Bronchial epithelial cell (primary cell): ENCODE measurements at regions not wholly inside any gene's neighbourhood (a gene's known extent, or its start where the extent isn't known, plus 50 kb on each side); places are given as distances from the start of the nearest gene placed in this dataset.

Source experiments
- DNase-seq: peaks from one replicate; pipeline ENCODE4 v3.0.0-alpha.2; 2010; ENCODE audit warnings: low read depth
- FAIRE-seq: peaks from 2 replicates; lab custom pipeline; 2011; peaks lifted over from hg19 to GRCh38; lab: Jason Lieb, UNC
- H3K27me3 ChIP-seq: 2 replicates; pipeline ENCODE4 v1.5.1; 2011; ENCODE audit warnings: low read length; ENCODE audit not compliant: control insufficient read depth, insufficient read depth
- H3K36me3 ChIP-seq: 2 replicates; pipeline ENCODE4 v1.5.1; 2011; ENCODE audit warnings: low read length; ENCODE audit not compliant: control insufficient read depth, insufficient read depth
- H3K4me3 ChIP-seq: 2 replicates; pipeline ENCODE4 v1.5.1; 2011; ENCODE audit warnings: mild to moderate bottlenecking, low read depth, low read length, control low read depth
- CTCF ChIP-seq: IDR thresholded peaks from 2 replicates; pipeline ENCODE4 v1.5.1; 2011; ENCODE audit warnings: mild to moderate bottlenecking, moderate library complexity, low read length, control low read depth, inconsistent platforms; ENCODE audit not compliant: insufficient read depth, severe bottlenecking

- FAIRE-seq: no peak
Observed at GRCh38 chr2:78778756-78779510, 246.6 kb upstream of the REG3G start.

GRCh38 chr2:78779761-78780160, 245.7 kb upstream of the REG3G start:
- Histone ChIP-seq H3K27me3 (no peaks in the 10 kb centered on the region), H3K4me3 (no peak overlapping the region), H3K36me3 (no peaks in the 10 kb centered on the region)
- no peak for FAIRE-seq
- DNase-seq: no peak
- TF ChIP-seq CTCF: no peak

More at GRCh38 chr2:78778756-78779510, 246.6 kb upstream of the REG3G start:
- Histone ChIP-seq H3K27me3 (no peaks in the 10 kb centered on the region), H3K4me3 (no peak overlapping the region), H3K36me3 (no peaks in the 10 kb centered on the region)
- no peak for TF ChIP-seq CTCF
- DNase-seq: no peak

GRCh38 chr2:78780256-78780655, 245.2 kb upstream of the REG3G start:
- FAIRE-seq: no peak

GRCh38 chr2:78780864-78781583, 244.5 kb upstream of the REG3G start:
- FAIRE-seq: no peak
- no peaks in the 10 kb centered on the region for H3K27me3 ChIP-seq
- no peaks in the 10 kb centered on the region for H3K36me3 ChIP-seq
- no peak overlapping the region for H3K4me3 ChIP-seq
- TF ChIP-seq CTCF: no peak
- DNase-seq: no peak

More at GRCh38 chr2:78780256-78780655, 245.2 kb upstream of the REG3G start:
- DNase-seq: no peak
- H3K27me3 ChIP-seq: no peaks in the 10 kb centered on the region
- H3K4me3 ChIP-seq: no peak overlapping the region
- TF ChIP-seq CTCF: no peak
- no peaks in the 10 kb centered on the region for H3K36me3 ChIP-seq

- Histone ChIP-seq H3K36me3 (no peaks in the 10 kb centered on the region), H3K4me3 (no peak overlapping the region), H3K27me3 (no peaks in the 10 kb centered on the region)
- no peak for TF ChIP-seq CTCF
- no peak for FAIRE-seq
- no peak for DNase-seq
Observed at GRCh38 chr2:78782196-78782595, 243.3 kb upstream of the REG3G start.
